HG02938 (cell line): ENCODE measurements at regions not wholly inside any gene's neighbourhood (a gene's known extent, or its start where the extent isn't known, plus 50 kb on each side); places are given as distances from the start of the nearest gene placed in this dataset.

ENCODE experiments used
- ATAC-seq: cut with Tn5 transposase; IDR thresholded peaks from one replicate; pipeline ENCODE4 v1.9.1; 2021; ENCODE audit warnings: mild to moderate bottlenecking, moderate library complexity; ENCODE audit not compliant: unreplicated experiment

DNA sequence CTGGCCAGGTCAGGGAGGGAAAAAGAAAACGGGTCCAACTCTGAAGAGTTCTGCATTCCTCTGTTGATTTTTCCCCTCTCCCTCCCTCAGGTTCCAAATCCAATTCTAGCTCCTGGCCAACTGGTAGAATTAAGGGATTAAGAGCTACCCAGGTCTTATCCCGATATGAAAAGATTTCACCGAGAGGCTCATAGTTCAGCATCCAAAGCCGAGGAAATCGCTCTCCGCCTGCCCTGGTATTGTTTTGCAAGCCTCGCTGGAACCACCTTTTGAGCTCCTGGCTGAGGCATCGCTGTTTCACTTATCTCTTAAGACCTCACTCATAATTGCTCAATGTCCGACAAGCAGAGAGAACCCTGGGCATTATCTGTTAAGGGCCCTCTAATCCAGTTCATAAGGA is 180.4 kb downstream of the URI1 start:
- no peak for ATAC-seq

DNA sequence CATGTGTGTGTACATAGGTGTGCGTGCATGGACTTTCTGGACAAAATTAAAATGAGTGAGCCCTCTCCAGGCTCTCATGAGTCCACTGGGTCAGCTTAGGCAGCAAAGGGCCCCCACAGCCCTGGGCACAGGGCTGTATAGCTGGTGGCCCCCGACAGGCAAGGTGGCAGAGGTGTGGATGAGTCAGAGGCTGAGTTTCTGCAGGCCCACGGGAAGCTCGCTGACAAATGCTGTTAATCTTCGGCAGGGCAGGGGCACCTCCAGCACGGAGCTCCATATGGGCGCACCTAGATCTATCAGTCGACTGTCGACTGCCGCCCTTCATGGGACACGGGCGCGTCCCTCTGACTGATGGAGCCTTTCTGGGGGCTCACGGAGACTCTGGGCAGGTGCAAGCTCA is 181.1 kb downstream of the URI1 start:
- ATAC-seq, result no peak

DNA sequence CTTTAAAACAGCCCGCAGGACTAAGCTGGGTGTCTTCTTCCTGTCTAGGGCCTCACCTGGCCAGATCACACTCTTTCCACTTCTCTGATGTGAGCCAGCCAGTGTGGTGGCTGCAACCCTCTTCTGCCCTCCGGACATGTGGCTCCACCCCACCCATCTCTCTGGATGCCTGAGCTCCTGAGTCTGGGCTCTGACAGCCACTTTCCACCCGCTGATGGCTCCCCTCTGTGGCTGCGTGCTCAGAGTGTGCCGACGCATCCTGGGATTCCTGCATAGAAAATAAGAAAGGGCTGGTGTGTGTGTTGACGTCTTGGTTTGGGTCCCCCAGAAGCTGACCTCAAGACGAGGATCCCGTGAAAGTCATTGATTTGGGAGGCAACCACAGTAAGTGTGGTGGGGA is 181.6 kb downstream of the URI1 start:
- ATAC-seq, result no peak

DNA sequence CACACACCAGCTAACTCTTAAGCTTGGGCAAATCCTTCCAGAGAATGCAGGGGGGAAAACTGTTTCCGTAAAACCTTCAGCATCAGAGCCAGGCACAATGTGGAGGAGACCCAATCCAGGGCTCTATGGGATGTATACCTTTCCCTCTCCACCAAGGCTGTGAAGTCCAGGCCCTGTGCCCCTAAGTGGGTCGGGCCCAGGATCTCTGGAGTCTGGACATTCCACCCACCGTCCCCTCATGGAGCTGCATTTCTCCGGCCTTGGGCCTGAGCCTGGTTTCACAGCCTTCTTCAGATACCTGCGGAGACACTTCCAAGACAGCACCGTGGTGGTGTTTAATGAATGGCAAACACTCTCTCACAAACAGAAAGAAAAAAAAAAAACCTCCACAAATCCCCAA is 186.2 kb downstream of the URI1 start:
- ATAC-seq, result no peak

DNA sequence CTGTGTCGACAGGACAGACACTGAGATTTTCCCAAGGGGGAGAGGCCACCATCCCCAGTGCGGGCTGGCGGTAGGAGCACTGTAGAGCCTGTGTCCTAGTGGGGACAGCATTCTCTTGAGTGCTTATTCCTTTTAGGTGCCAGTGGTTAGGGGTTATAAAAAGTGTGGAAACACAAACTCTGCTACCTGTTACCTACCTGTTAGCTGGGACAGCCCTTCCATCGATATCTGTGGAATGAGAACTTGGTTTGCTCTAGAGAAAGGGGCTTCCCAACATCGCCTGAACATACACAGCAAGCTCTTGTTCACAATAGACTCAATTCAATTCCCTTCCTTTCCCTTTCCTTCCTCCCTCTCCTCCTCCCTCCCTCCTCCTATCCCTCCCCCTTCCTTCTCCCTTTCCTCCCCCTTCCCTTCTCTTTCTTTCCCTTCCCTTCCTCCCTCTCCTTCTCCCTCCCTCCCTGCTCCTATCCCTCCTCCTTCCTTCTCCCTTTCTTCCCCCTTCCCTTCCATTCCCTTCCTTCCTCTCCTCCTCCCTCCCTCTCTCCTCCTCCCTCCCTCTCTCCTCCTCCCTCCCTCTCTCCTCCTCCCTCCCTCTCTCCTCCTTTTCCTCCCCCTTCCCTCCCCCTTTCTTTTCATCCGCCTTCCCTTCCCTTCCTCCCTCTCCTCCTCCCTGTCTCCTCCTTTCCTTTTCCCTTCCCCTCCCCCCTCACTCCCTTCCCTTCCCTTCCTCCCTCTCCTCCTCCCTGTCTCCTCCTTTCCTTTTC is 188.5 kb downstream of the URI1 start:
- ATAC-seq, result no peak

DNA sequence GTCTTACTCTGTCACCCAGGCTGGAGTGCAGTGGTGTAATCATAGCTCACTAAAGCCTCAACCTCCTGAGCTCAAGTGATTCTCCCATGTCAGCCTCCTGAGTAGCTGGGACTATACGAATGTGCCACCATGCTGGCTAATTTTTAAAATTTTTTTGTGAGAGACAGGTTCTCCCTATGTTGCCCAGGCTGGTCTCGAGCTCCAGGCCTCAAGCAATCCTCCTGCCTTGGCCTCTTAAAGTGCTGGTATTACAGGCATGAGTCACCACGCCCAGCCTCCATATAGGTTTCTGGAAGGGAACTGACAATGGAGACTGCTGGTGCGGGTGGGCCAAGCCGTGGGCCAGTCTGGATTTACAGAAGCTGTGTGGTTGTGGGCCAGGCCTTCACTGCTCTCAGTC is 189.2 kb downstream of the URI1 start:
- ATAC-seq, result no peak

DNA sequence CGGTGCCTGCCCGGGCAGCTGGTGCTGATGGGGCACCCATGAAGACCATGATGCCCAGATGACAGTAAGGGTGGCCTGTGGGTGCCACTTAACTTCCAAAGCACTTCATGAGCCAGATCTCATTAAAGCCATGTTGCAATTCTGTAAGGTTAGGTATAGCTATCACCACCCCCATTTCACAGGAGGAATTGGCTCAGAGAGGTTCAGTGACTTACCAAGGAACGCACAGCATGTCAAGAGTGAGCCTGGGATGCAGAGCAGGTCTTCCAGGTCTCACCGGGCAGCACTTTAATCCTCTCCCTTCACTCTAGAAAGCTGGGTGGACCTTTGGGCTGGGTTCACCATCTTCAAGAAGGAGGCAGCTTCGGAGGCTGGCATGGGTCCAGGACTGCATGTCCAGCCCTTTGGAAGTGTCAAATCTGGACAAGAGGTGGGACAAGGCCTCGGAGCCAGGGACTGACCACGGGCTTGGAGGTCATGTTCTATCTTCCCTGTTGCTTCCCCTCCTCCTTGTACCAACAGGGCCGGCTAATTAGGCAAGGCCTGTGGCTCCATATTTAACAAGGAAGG is 189.8 kb downstream of the URI1 start:
- ATAC-seq, result no peak

DNA sequence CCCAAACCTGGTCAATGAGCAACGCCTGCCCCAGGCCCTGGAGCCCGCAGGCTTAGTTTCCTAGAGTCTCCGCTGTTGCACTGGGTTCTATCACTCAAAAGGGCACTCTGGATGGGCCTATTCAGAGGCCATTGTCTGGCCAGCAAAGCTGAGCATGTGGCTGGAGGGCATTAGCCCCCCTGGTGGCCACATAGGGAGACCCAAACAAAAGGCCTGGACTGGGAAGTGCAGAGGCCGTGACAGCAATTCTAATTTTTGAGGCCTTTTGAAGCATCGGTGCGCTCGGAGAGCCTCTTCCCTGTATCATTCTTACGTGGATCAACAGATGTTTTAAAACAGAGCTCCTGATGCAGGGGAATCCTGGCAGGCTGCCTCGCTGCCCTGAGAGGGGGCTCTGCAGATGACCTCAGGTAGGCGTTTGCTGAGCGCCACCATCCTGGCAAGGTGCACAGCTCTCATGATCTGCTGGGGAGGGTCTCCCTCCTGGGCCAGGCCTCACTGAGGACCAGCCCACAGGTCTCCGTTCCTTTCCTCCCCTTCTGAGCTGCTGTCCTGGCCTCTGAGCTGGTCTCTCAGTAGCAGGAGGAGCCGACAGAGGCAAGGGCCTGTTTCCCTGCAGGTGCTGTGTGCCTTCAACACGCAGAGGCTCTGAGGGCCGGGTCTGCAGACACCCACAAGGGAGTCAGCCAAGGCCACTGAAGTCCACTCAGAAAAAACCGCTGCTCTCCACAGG is 190.5 kb downstream of the URI1 start:
- ATAC-seq, result no peak

DNA sequence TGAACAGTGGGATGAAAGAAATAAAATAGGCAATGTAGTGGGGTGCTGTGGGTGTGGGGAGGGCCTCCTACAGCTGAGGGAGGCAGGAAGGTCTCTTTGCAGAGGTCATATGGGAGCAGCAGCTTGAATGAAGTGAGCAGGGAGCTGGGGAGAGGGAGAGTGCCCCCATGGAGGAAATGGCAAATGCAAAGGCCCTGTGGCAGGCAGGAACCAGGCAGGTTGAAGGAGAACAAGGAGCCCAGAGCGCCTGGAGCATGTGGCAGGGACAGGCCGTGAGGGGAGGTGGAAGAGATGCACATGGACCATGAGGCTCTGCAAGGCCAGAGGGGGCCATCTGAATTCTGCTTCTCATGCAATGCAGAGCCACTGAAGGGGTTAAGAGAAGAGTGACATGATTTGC is 191.8 kb downstream of the URI1 start:
- ATAC-seq, result no peak

DNA sequence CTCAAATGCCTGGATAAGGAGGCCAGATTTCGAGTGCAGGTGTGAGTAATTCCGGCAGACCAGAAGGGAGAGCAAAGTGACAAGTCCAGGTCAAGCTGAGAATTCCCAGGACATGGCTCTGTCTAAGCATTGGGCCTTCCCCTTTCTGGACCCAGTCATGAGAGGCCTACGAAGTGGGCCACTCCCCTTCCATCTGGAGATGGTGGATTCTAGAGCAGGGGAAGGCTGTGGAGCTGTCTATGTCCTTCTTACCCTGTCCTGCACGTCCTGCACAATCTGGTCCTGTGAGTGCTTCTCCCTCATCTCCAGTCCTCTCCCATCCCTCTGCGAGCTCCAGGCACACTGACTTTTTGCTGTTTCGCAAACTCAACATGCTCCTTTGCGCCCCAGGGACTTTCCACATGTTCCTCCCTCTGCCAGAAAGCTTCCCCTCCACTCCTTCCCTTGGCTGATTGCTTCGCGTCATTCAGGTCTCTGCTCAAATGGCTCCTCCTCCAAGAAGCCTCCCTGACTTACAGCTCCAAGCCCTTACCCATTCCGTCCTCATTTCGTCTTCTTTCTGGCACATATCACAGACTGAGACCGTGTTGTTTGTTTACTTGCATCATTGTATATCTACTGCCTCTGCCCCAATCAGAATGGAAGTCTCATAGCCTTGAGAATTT is 193.2 kb downstream of the URI1 start:
- no peak for ATAC-seq

DNA sequence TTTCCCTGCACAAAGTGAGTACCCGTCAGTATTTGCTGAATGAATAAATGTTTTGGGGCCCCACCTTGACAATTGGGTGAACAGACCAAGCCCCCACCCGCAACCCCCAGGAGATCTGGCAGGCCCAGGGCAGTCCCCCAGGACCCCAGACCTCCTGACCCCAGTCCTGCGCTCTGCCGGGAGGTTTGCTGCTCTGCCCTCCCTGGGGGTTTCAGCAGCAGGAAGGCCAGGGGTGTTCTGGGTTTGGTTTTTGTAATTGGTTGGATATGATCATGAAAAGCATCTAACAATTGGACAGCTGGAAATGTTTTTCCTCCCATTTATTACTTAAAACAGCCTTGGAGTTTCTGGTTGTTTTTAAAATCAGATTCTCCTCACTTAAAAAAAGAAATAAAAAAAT is 193.8 kb downstream of the URI1 start:
- ATAC-seq, result no peak

DNA sequence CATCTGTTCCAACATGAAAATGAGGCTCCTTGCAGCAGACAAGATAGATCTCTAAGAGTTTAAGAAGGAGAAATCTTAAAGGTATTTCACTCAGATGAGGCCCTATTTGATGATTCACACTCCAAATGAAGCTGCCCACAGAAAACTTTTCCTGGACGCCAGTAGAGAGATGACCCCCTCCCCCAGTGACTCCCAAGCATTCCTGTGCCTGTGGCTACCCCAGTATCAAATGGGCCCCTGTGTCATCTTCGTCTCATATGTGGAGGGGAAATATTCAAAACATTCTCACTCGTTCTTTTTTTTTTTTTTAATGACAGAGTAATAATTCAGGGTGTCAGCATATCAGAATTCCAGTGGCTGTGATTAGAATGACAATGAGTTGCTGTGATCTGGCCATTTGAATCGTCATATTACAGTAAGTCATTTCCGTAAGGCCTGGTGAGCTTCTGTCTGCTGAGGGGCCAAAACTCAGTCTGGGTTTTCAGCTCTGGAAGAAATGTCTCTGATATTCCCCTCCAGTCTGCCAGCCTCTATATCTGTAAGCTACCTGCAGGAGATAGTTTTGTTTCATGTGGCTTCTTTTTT is 194.7 kb downstream of the URI1 start:
- ATAC-seq, result no peak

DNA sequence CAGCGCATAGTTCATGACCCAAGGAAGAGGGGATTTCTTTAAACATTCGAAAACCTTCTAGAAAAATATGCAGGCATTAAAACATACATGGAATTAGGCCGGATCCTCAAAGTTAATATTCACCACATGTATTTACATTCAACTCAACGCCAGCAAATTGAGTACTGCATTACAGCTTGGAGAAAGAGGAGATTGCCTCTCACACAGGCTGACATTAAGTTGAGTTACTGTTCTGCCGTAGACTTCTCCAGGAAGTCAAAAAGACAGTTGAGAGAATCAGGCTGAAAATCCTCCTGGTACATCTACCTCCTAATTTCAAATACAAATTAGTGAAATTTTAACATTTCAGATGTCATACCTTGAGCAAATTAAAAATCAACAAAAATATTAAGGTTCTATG is 195.7 kb downstream of the URI1 start:
- no peak for ATAC-seq

DNA sequence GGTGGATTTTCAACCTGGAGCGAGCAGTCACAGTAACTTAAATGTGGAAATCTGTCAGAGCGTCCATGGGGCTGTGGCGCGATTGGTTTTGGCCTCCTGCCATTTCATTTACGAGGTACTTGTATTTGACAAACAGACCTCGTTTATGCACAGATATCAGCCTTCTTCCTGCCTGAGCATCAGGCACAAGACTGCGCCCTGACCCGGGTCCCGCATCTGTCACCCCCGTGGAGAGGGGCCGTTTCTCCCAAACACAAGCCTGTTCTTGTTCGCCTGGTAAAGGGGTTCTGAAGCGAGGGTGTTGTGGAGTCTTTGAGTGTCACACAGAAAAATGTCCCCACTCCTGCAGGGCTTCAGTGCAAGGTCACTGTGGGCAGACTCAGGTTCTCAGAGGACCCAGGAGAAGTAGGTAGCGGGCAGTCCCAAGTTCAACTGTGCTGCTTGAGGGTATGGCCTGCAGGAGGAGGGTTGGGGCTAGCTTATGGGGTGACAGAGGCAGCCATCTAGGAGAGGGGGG is 202.3 kb downstream of the URI1 start:
- no peak for ATAC-seq

DNA sequence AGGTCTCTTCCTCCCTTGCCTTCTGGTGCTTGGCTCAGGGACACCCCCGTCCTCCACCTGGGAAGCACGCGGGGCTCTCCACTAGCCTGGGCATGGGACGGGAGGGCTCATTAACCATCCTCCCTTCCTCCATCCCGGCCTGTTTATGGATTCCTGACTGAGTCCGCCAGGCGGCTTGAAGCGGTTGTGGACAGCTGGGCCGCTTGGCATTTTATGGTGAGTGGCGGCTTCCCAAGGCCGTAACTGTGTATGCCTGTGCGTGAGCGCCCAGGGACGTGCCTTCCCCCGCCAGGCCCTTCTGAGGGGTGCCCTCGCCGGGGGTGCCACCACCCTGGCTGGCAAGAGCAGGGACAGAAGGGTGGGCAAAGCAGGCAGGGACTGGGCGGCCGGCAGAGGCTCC is 202.8 kb downstream of the URI1 start:
- no peak for ATAC-seq

DNA sequence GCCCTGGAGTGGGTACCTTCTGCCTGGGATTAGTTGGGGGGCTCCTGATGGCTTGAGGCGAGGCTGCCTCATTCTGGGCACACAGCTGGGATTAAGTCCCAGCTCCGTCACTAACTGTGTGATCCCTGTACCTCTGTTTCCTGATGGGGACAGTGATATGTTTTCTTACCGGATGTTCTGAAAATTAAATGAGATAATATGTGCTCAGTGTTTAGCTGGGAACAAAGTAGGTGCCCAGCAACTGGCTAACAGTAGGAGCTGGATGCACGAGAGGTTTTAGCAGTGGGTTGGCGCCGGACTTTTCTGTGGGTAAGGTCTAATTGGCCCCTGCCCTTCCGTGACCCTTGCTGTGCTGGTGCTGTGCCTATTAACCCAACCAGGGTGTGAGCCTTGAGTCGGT is 203.4 kb downstream of the URI1 start:
- no peak for ATAC-seq

DNA sequence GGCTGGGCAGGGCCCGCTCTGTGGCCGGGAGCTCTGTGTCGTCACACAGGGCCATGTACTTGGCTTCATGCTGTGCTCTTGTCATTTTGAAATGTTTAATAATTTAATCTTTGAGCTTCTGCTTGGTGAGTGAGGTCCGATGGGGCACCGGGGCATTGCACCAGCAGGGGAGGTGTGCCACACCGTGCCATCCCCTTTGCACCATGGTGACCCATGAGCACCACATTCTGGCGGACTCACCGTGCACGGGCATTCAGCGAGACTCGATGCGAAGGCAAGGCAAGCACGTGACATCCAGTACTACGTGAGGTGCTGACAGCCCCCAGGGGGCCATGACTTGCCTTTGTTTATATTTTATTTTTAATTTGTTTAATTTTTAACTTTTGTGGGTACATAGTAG is 204.3 kb downstream of the URI1 start:
- ATAC-seq, result no peak

DNA sequence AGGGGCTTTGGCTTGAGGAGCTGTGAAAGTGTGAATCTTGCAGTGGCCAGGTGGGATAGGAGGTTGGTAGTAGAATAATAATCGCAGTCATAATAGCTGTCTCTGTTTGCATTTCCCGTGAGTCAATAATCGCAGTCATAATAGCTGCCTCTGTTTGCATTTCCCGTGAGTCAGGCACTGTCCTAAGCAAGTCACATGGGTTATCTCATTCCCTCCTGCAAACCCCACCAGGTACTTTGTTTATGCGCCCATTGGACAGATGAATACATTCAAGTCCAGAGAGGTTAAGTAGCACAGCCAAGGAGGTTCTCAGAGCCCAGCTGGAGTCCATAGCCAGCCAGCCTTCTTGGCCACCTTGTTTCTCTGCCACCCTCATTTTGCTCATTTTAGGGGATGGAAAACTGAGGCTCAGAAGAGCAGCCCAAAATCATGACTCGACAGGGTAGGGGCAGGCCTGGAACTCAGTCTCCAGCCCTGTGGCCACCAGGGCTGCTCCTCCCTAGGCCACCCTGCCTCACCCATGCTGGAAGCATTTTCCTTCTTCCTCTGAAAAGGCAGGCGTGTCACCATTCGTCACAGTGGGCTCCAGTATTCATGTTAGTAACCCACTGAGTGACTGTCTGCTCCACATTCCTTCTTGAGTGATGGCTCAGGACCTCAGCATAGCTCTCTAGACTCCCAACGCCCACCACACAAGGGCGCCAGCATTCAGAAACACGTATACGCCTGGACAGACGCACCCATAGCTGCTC is 206.2 kb downstream of the URI1 start:
- no peak for ATAC-seq

DNA sequence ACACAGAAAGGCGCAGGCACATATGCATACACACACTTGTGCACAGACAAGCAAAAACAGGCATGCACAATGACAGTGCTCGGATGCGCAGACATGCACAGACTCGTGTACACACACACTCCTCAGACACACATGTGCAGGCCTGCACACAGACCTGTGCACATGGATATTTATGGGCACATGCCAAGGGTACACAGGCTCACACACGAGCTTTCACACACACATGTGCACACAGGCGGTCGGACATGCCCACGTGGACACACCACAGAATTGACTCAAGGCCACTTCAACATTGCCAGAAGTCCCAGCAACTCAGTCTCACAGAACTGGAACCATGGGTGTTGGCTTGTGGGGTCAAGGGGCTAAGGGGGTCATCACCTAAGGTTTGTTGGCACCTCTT is 206.8 kb downstream of the URI1 start:
- ATAC-seq, result no peak

DNA sequence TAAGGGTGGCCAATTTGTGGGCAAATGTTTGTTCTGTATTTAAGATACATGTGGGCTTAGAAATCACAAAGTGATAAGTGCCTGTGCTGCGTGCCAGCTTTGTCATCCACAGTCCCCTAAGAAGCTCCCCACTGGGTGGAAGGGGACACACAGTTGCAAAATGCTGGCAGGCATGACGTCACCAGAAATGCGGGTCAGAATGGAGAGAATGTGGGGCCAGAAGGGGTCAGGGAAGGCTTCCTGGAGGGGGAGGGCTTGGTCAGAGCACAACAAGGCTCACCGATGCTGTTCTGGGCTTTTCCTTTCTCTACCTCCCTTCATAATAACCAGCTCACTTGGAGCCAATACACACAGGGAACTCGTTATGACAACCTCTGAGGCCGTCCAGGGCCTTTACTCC is 207.3 kb downstream of the URI1 start:
- no peak for ATAC-seq

DNA sequence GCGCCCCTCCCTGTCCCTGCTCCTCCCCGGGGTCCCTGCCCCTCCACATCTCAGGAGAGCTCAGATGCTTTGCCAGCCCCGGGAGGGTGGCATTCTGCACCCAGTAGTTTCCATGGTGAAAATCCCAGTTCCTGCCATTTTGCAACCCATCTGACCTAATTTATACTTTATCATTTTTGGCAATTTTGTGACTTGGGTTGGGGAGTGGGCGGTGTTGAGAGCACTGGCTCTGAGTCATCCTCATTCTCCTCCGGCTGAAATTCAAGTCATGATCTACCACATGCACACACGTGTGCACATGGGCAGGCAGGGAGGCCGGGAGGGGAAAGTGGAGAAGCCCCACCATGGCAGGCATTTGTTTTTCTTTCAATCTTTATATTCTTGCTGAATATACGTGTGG is 208.6 kb downstream of the URI1 start:
- no peak for ATAC-seq
